ENCODE measurements at regions not wholly inside any gene's neighbourhood (a gene's known extent, or its start where the extent isn't known, plus 50 kb on each side); places are given as distances from the start of the nearest gene placed in this dataset.

GRCh38 chr9:110124439-110124838, 83.5 kb downstream of the C9orf152 start:
- TF ChIP-seq POLR2A (IDR thresholded peaks at IDR 0.05; ENCODE audit: low read depth, low read length) (no peak), POLR2AphosphoS5 (IDR thresholded peaks at IDR 0.05; ENCODE audit: low read depth, low read length) (no peak)

All from GM12892 (cell line).